Spleen (tissue), 7 donors: ENCODE measurements at regions not wholly inside any gene's neighbourhood (a gene's known extent, or its start where the extent isn't known, plus 50 kb on each side); places are given as distances from the start of the nearest gene placed in this dataset.

ENCODE experiments used
- CTCF ChIP-seq, 11 experiments: fragments of 200-600 bp in 7 of 11; fragments of 450-650 bp in 4 of 11; sonication (generic) in 4 of 11; IDR thresholded peaks in 8 of 11; conservative IDR thresholded peaks in 3 of 11; 1 replicate in 7 of 11; 2 replicates in 4 of 11; pipeline versions ENCODE4 v1.4.0 to v1.8.0; 2016 to 2021; ENCODE audit warnings: antibody characterized with exemption in 11 of 11, inconsistent platforms in 4 of 11, mild to moderate bottlenecking in 1 of 11
- POLR2AphosphoS5 ChIP-seq, 3 donors: sonication (generic); formaldehyde crosslinking; IDR thresholded peaks; one replicate each; pipeline ENCODE4 v1.5.1; 2017; ENCODE audit warnings: antibody characterized with exemption in 3 of 3
- donor health status: DM: no; HTN: no; CAD: no; lungs with moderate emphysema.
- donor health status: DM: no; HTN: no; CAD: no.
- donor health status: DM: no; HTN: no; CAD: no.

GRCh38 chr5:105304859-105305258, 1742.3 kb upstream of the NUDT12 start:
- TF ChIP-seq CTCF (IDR thresholded peaks at IDR 0.05 in 8 of 11, conservative IDR thresholded peaks at IDR 0.05 in 3 of 11), result no peak
- no peak for TF ChIP-seq POLR2AphosphoS5 (IDR thresholded peaks at IDR 0.05)
